ENCODE measurements at regions not wholly inside any gene's neighbourhood (a gene's known extent, or its start where the extent isn't known, plus 50 kb on each side); places are given as distances from the start of the nearest gene placed in this dataset.

DNA sequence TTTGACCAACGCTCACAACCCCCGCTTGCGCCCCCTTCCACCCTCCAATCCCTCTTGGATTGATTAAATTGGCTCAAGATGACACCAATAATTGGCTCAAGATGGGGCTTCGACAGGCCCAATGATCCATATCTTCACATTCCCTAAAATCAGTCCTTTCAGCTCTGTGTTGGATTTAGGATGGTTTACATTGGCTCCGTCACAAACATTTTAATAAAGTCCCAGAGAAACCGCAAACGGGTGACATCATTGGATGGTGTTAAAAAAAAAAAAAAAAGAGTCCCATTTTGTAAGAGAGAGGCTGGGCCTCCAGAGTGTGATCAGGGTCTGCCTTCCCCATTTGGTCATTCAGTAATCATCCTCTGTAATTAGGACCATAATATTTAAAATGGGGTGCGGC, 113.4 kb upstream of the MRPS22 start:
- H3K4me3 ChIP-seq: no peak overlapping the region
- no peak overlapping the region for H2AFZ ChIP-seq (ENCODE audit: control insufficient read depth, low read depth, low read length)
- no peaks in the 10 kb centered on the region; the same call in 1 of the 2 replicates for H4K20me1 ChIP-seq (ENCODE audit: control insufficient read depth, insufficient read depth)
- in situ Hi-C loops (cut with MboI) (no loop called here), intact Hi-C loops (cut with micrococcal nuclease; ENCODE audit: unreplicated experiment) (no loop called here)
- RAD21 ChIA-PET (ENCODE audit: unreplicated experiment): no interaction called here
- H3K79me2 ChIP-seq (ENCODE audit: control insufficient read depth, insufficient read depth, low read length): no peaks in the 10 kb centered on the region
- H3K27ac ChIP-seq (ENCODE audit: control insufficient read depth, insufficient read depth): no peak overlapping the region
- SMC1A ChIA-PET (ENCODE audit: uncharacterized antibody, unreplicated experiment): interaction anchor here (0.6 kb wide), 1 partner anchor 185 kb away, joined by 3 read pairs; no protein-coding TSS in a partner anchor
- WGBS (ENCODE audit: insufficient coverage, insufficient replicate concordance, low lambda C conversion rate, missing lambda C conversion rate): 66% methylated on average over 7 of the region's 8 CpGs
- FAIRE-seq: no peak
- no peak for ATAC-seq
- POLR2A ChIA-PET: no interaction called here
- TF ChIP-seq NRF1 (conservative IDR thresholded peaks at IDR 0.05; ENCODE audit: low read depth, low read length) (no peak), MTA2 (IDR thresholded peaks at IDR 0.05; ENCODE audit: low read depth) (no peak), SIX5 (IDR thresholded peaks at IDR 0.05; ENCODE audit: low read depth, low read length, severe bottlenecking) (no peak), ATF7 (IDR thresholded peaks at IDR 0.05; ENCODE audit: low read depth) (no peak), IKZF2 (IDR thresholded peaks at IDR 0.05) (no peak), DPF2 (IDR thresholded peaks at IDR 0.05) (no peak), SMAD1 (IDR thresholded peaks at IDR 0.05; ENCODE audit: low read depth, partially characterized antibody) (no peak), USF2 (IDR thresholded peaks at IDR 0.05; ENCODE audit: borderline replicate concordance, low read depth, low read length) (no peak), SRF (IDR thresholded peaks at IDR 0.05; ENCODE audit: low read depth in 2 of 2, low read length in 2 of 2) (no peak), SIN3A (IDR thresholded peaks at IDR 0.05; ENCODE audit: low read depth, low read length) (no peak), ZSCAN29 (IDR thresholded peaks at IDR 0.05) (no peak), HCFC1 (IDR thresholded peaks at IDR 0.05; ENCODE audit: low read length) (no peak), SREBF1 (IDR thresholded peaks at IDR 0.05; ENCODE audit: low read length) (no peak), PRDM15 (CRISPR knock-in tag; IDR thresholded peaks at IDR 0.05) (no peak), MYC (IDR thresholded peaks at IDR 0.05; ENCODE audit: insufficient read depth, insufficient read length, insufficient replicate concordance, low read length, severe bottlenecking) (no peak), ZNF24 (IDR thresholded peaks at IDR 0.05) (no peak)
- TF ChIP-seq, protein P1, sequence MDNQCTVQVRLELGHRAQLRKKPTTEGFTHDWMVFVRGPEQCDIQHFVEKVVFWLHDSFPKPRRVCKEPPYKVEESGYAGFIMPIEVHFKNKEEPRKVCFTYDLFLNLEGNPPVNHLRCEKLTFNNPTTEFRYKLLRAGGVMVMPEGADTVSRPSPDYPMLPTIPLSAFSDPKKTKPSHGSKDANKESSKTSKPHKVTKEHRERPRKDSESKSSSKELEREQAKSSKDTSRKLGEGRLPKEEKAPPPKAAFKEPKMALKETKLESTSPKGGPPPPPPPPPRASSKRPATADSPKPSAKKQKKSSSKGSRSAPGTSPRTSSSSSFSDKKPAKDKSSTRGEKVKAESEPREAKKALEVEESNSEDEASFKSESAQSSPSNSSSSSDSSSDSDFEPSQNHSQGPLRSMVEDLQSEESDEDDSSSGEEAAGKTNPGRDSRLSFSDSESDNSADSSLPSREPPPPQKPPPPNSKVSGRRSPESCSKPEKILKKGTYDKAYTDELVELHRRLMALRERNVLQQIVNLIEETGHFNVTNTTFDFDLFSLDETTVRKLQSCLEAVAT (IDR thresholded peaks at IDR 0.05): no peak
- TF ChIP-seq, protein P2, sequence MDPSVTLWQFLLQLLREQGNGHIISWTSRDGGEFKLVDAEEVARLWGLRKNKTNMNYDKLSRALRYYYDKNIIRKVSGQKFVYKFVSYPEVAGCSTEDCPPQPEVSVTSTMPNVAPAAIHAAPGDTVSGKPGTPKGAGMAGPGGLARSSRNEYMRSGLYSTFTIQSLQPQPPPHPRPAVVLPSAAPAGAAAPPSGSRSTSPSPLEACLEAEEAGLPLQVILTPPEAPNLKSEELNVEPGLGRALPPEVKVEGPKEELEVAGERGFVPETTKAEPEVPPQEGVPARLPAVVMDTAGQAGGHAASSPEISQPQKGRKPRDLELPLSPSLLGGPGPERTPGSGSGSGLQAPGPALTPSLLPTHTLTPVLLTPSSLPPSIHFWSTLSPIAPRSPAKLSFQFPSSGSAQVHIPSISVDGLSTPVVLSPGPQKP (IDR thresholded peaks at IDR 0.05; ENCODE audit: low read depth, low read length): no peak
- H3K36me3 ChIP-seq (ENCODE audit: control insufficient read depth in 2 of 2, insufficient read depth in 2 of 2, low read length in 1 of 2): no peaks in the 10 kb centered on the region
- no peaks in the 10 kb centered on the region for H3K4me1 ChIP-seq (ENCODE audit: control insufficient read depth, insufficient read depth, low read length)
- no peaks in the 10 kb centered on the region; a peak in 1 of 4 replicates for H3K27me3 ChIP-seq (replicated peaks in 1 of 2; ENCODE audit: control insufficient read depth in 2 of 2, insufficient read depth in 2 of 2, low read length in 1 of 2)
- no TSS peak for BruUV-seq (replicated peaks)
- CTCF ChIA-PET: interaction anchor here (0.8 kb wide), 1 partner anchor 16 kb away, joined by 3 read pairs; no protein-coding TSS in a partner anchor
- DNase-seq (ENCODE audit: low read depth, low spot score): no peak
- H3K9ac ChIP-seq (ENCODE audit: control insufficient read depth, insufficient read depth, low read length): no peak overlapping the region
- H3K9me3 ChIP-seq (replicated peaks; ENCODE audit: control insufficient read depth, insufficient read depth, low read length): no peaks in the 10 kb centered on the region
- H3K4me2 ChIP-seq (ENCODE audit: control insufficient read depth, insufficient read depth): no peak overlapping the region

All from GM12878 (cell line).